DOHH2 (cell line): ENCODE measurements at regions not wholly inside any gene's neighbourhood (a gene's known extent, or its start where the extent isn't known, plus 50 kb on each side); places are given as distances from the start of the nearest gene placed in this dataset.

Source experiments
- EZH2phosphoT487 ChIP-seq: fragments of 200-600 bp; sonication (generic); IDR thresholded peaks from 2 replicates; pipeline ENCODE4 v1.6.1; 2017; ENCODE audit warnings: borderline replicate concordance, mild to moderate bottlenecking, antibody characterized with exemption, low read length, moderate library complexity, mixed read lengths
- TF ChIP-seq, protein P1 (sequence below): fragments of 200-600 bp; sonication (generic); IDR thresholded peaks from one replicate; pipeline ENCODE4 v1.5.1; 2014; ENCODE audit warnings: antibody characterized with exemption, mild to moderate bottlenecking, low read depth, low read length; ENCODE audit not compliant: poor library complexity, severe bottlenecking

DNA sequence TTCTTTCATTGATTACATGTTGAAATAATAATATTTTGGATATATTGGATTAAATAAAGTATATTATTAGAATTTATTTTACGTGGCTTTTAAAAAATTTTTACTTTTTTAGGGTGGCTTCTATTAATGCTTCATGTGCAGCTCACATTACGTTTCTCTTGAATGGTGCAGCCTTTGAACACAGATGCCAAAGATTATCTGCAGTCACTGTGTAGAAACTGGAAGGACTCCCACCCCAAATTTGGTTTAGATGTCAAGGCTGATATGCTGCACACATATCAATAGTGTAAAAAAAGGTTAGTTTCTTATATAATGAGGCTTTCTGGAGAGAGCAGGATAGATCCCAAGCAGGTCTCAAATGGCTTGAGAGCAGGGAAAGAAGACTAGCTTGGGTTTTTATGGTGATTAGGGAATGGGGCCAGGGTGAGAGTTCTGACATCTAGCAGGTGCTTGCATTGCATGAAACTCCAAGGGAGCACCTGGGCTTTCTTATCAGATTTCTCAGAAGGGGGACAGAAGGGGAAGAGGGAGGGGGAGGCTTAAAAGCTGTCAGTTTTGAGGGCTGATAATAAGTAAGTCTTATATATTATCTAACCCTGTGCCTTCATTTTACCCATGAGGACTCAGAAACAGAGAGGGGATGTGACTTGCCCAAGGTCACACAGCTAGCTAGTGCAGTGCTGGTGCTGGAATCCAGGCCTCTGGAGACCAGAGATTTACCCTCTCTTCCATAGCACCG is 89.6 kb downstream of the CHST2 start:
- TF ChIP-seq, protein P1, sequence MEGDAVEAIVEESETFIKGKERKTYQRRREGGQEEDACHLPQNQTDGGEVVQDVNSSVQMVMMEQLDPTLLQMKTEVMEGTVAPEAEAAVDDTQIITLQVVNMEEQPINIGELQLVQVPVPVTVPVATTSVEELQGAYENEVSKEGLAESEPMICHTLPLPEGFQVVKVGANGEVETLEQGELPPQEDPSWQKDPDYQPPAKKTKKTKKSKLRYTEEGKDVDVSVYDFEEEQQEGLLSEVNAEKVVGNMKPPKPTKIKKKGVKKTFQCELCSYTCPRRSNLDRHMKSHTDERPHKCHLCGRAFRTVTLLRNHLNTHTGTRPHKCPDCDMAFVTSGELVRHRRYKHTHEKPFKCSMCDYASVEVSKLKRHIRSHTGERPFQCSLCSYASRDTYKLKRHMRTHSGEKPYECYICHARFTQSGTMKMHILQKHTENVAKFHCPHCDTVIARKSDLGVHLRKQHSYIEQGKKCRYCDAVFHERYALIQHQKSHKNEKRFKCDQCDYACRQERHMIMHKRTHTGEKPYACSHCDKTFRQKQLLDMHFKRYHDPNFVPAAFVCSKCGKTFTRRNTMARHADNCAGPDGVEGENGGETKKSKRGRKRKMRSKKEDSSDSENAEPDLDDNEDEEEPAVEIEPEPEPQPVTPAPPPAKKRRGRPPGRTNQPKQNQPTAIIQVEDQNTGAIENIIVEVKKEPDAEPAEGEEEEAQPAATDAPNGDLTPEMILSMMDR = no peak
- no peak for TF ChIP-seq EZH2phosphoT487
